Uterus (tissue), 3 donors: ENCODE measurements at regions not wholly inside any gene's neighbourhood (a gene's known extent, or its start where the extent isn't known, plus 50 kb on each side); places are given as distances from the start of the nearest gene placed in this dataset.

Experiments
- DNase-seq, 2 donors: peaks; one replicate each; pipeline ENCODE4 v3.0.0-alpha.2; 2019 to 2020
- H3K27ac ChIP-seq, 2 donors: fragments of 200-600 bp; sonication (generic); 1 replicate in 1 of 2; 2 replicates in 1 of 2; pipeline ENCODE4 v1.5.1; 2016 to 2018
- H3K27me3 ChIP-seq, 2 donors: fragments of 200-600 bp; sonication (generic); one replicate each; pipeline ENCODE4 v1.5.1; 2018 to 2019; ENCODE audit warnings: control low read depth in 1 of 2
- H3K36me3 ChIP-seq, 2 donors: fragments of 200-600 bp; sonication (generic); one replicate each; pipeline ENCODE4 v1.5.1; 2019; ENCODE audit warnings: control low read depth in 1 of 2
- H3K4me1 ChIP-seq, 2 donors: fragments of 200-600 bp; sonication (generic); one replicate each; pipeline ENCODE4 v1.5.1; 2018 to 2019; ENCODE audit warnings: control low read depth in 1 of 2
- H3K4me3 ChIP-seq, 2 donors: fragments of 200-600 bp; sonication (generic); 1 replicate in 1 of 2; 2 replicates in 1 of 2; pipeline ENCODE4 v1.5.1; 2018 to 2019; ENCODE audit warnings: mild to moderate bottlenecking in 1 of 2
- H3K9me3 ChIP-seq, 2 donors: fragments of 200-600 bp; sonication (generic); one replicate each; pipeline ENCODE4 v1.5.1; 2019; ENCODE audit warnings: control low read depth in 1 of 2
- POLR2A ChIP-seq, 2 donors: fragments of 450-650 bp; IDR thresholded peaks; one replicate each; pipeline ENCODE4 v1.6.1; 2016; ENCODE audit warnings: antibody characterized with exemption in 2 of 2, mild to moderate bottlenecking in 1 of 2, moderate library complexity in 1 of 2
- intact Hi-C: fragments of 100-400 bp; cut with DNase I; formaldehyde crosslinking; loops from one replicate; pipeline ENCODE4 v1.15.1; 2023; ENCODE audit warnings: low total_unique reads
- TF ChIP-seq, protein P1 (sequence below), 4 experiments: fragments of 200-600 bp in 2 of 4; fragments of 450-650 bp in 2 of 4; sonication (generic) in 2 of 4; IDR thresholded peaks; one replicate each; pipeline ENCODE4 v1.5.1; 2016 to 2019; ENCODE audit warnings: antibody characterized with exemption in 4 of 4, mild to moderate bottlenecking in 2 of 4, moderate library complexity in 1 of 4
- donor health status: DM: yes; HTN: yes; CAD: no.

DNA sequence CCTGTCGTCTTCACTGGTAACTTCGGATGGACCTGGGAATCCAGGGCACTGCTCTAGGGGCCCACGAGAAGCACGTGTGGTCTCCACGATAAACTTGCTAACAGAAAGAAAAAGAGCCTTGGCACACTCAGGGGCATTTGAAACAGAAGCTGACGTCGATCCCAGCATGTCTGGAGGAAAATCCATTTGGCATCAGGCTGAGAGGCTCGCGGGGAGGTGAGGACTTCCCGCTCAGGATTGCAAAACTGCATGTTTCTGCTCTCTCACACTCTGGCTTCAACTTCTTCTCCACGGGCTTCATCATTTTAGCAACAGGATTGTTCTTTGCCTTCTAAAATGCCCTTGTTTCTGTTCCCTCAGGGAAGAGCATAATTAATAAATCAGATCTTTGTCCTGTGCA is 181.7 kb upstream of the COPS8 start:
- DNase-seq: no peak
- Histone ChIP-seq H3K4me3 (no peak overlapping the region), H3K36me3 (no peaks in the 10 kb centered on the region), H3K4me1 (no peaks in the 10 kb centered on the region), H3K27ac (no peak overlapping the region), H3K27me3 (no peaks in the 10 kb centered on the region), H3K9me3 (no peaks in the 10 kb centered on the region)
- intact Hi-C loops: no loop called here
- TF ChIP-seq POLR2A (IDR thresholded peaks at IDR 0.05): no peak
- TF ChIP-seq, protein P1, sequence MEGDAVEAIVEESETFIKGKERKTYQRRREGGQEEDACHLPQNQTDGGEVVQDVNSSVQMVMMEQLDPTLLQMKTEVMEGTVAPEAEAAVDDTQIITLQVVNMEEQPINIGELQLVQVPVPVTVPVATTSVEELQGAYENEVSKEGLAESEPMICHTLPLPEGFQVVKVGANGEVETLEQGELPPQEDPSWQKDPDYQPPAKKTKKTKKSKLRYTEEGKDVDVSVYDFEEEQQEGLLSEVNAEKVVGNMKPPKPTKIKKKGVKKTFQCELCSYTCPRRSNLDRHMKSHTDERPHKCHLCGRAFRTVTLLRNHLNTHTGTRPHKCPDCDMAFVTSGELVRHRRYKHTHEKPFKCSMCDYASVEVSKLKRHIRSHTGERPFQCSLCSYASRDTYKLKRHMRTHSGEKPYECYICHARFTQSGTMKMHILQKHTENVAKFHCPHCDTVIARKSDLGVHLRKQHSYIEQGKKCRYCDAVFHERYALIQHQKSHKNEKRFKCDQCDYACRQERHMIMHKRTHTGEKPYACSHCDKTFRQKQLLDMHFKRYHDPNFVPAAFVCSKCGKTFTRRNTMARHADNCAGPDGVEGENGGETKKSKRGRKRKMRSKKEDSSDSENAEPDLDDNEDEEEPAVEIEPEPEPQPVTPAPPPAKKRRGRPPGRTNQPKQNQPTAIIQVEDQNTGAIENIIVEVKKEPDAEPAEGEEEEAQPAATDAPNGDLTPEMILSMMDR (IDR thresholded peaks at IDR 0.05): no peak

GRCh38 chr2:236904389-236905263 is 181.1 kb upstream of the COPS8 start:
- DNase-seq: no peak
- TF ChIP-seq, protein P1 (IDR thresholded peaks at IDR 0.05): no peak
- no peak for TF ChIP-seq POLR2A (IDR thresholded peaks at IDR 0.05)
- Histone ChIP-seq H3K36me3 (no peaks in the 10 kb centered on the region), H3K9me3 (no peaks in the 10 kb centered on the region), H3K4me1 (no peaks in the 10 kb centered on the region), H3K4me3 (no peak overlapping the region), H3K27me3 (no peaks in the 10 kb centered on the region), H3K27ac (no peak overlapping the region)
- intact Hi-C loops: no loop called here

DNA sequence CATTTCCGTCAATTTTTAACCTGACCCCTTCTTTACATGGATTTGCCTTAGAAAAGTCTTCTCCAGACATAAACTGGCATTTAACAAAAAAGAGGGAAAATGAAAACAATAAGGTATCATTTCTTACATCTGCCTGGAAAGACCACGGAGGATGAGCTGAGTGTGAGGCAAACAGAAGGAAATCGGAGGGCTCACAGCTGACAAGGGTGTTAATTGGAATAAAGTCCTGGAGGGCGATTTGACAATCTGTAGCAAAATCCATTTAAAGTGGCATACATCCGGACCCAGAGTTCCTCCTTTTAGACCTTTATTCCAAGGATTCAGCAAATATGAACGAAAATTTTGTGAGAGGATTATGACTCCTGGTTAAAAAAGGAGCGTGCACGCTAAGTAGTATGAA is 179.7 kb upstream of the COPS8 start:
- Histone ChIP-seq H3K4me3 (no peak overlapping the region), H3K27ac (no peak overlapping the region), H3K4me1 (no peaks in the 10 kb centered on the region), H3K27me3 (no peaks in the 10 kb centered on the region), H3K36me3 (no peaks in the 10 kb centered on the region), H3K9me3 (no peaks in the 10 kb centered on the region)
- no peak for TF ChIP-seq POLR2A (IDR thresholded peaks at IDR 0.05)
- TF ChIP-seq, protein P1 (IDR thresholded peaks at IDR 0.05): no peak
- no peak for DNase-seq
- intact Hi-C loops: no loop called here

- Histone ChIP-seq H3K9me3 (no peaks in the 10 kb centered on the region), H3K4me3 (no peak overlapping the region), H3K36me3 (no peaks in the 10 kb centered on the region), H3K27me3 (no peaks in the 10 kb centered on the region), H3K4me1 (no peaks in the 10 kb centered on the region), H3K27ac (no peak overlapping the region)
- intact Hi-C loops: no loop called here
- TF ChIP-seq, protein P1 (IDR thresholded peaks at IDR 0.05): no peak
- no peak for TF ChIP-seq POLR2A (IDR thresholded peaks at IDR 0.05)
- no peak for DNase-seq
Observed at GRCh38 chr2:236908439-236909192, 177.1 kb upstream of the COPS8 start.

- Histone ChIP-seq H3K27ac (no peak overlapping the region), H3K36me3 (no peaks in the 10 kb centered on the region), H3K27me3 (no peaks in the 10 kb centered on the region), H3K9me3 (no peaks in the 10 kb centered on the region), H3K4me3 (no peak overlapping the region), H3K4me1 (no peaks in the 10 kb centered on the region)
- intact Hi-C loops: no loop called here
- no peak for TF ChIP-seq POLR2A (IDR thresholded peaks at IDR 0.05)
- TF ChIP-seq, protein P1 (IDR thresholded peaks at IDR 0.05): no peak
- DNase-seq: no peak
Observed at GRCh38 chr2:236909193-236909504, 176.5 kb upstream of the COPS8 start.
